NCI-H2171 treated with DMSO at 0.1 percent for 48 hours (cell line): ENCODE measurements at regions not wholly inside any gene's neighbourhood (a gene's known extent, or its start where the extent isn't known, plus 50 kb on each side); places are given as distances from the start of the nearest gene placed in this dataset.

ENCODE experiments used
- DNase-seq: peaks from one replicate; lab custom pipeline; 2025; lab: John Stamatoyannopoulos, UW

- no peak for DNase-seq
These were observed 399.7 kb upstream of the RBFOX1 start for GRCh38 chr16:6932871-6933385.

GRCh38 chr16:6929868-6930267 is 402.8 kb upstream of the RBFOX1 start:
- no peak for DNase-seq

- DNase-seq, result no peak
These were observed 405.9 kb upstream of the RBFOX1 start for GRCh38 chr16:6926762-6927161.

DNA sequence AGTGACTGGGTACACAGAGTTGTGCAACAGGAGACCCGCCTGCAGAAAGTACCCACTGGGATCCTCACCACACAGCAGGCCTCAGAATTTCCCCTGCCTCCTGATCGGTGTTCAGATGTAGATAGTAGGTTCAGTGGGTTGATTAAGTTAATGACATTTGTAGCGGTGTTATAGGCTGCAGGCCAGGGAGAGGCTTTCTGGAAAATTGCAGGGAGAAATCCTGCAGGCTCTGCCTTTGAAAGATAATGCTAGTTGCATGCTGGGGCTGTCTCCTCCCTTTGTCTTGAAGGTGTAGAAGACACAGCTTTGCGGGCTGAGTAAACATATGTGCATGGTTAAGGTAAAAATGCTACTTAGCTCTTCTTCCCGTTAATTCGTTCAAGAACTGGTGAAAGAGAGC is 406.3 kb upstream of the RBFOX1 start:
- no peak for DNase-seq

DNA sequence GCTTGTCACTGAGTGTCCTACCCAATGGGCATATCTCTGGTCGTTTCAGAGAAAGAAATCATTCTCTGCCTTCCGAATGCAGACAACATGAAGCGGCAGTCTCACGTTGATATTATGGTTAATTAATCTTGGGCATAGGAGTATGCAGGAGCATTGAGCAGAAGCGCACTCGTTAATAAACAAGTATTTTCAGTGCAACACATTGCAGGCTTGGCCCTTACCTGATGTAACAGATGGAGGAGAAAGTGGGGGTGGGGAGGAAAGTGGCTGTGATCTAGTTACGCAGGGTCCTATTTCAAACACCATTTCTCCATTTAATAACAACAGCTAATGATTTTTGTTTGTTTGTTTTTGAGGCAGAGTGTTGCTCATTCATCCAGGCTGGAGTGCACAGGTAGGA is 414.0 kb upstream of the RBFOX1 start:
- peak; percentile 22 for DNase-seq

- no peak for DNase-seq
These were observed 415.7 kb upstream of the RBFOX1 start for GRCh38 chr16:6916946-6917345.

- no peak for DNase-seq
These were observed 419.1 kb upstream of the RBFOX1 start for GRCh38 chr16:6913566-6913965.

DNA sequence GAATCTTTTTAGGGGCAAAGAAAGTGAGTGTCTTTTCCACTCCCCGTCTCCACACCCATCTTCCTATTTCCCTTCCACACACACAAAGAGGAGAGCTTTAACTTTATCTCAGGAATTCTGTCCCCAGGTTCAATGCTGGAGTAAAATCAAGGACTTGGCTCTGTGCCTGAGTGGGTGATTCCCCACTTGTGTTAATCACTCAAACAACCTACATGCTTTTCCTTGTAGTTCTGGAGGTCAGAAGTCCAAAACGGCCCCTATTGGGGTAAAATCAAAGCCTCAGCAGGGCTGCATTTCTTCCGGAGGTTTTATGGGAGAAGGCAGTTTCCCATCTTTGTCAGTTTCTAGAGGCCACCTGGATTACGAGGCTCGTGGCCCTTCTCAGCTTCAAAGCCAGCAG is 422.3 kb upstream of the RBFOX1 start:
- no peak for DNase-seq

GRCh38 chr16:6905601-6906000 is 427.0 kb upstream of the RBFOX1 start:
- DNase-seq, result no peak

DNA sequence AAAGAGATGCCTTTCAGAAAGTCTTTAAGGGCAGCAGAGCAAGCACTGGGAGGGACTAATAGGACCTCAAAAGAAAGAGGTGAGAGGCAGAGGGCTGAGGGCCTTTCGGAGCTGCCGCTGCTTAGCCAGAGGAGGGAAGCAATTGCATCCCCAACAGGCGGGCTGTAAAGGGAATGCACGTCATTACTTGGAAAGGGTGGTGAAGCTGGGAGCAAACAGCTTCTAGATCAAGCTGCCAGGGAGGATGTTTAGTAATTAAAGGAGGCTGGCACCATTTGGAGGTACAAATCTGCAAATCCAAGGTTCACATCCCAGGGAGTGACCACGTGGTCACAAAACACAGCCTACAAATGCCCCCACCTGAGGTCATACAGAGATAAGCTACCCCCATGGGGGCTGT is 429.0 kb upstream of the RBFOX1 start:
- DNase-seq, result no peak

DNA sequence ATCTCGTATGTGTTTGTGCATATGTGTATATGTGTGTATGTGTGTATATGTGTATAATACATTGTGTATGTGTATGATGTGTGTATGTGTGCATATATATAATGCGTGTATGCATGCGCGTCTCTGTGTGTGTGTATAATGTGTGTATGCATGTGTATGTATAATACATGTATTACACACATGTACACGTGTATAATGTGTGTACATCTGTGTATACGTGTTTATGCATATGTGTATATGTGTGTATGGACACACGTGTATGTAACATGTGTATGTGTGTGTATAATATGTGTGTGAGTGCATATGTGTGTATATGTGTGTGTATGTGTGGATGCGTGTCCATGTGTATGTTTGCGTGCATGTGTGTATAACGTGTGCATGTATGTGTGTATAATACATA is 433.7 kb upstream of the RBFOX1 start:
- DNase-seq, result no peak

- no peak for DNase-seq
These were observed 434.7 kb upstream of the RBFOX1 start for GRCh38 chr16:6897876-6898485.

- no peak for DNase-seq
These were observed 439.7 kb upstream of the RBFOX1 start for GRCh38 chr16:6892966-6893365.

DNA sequence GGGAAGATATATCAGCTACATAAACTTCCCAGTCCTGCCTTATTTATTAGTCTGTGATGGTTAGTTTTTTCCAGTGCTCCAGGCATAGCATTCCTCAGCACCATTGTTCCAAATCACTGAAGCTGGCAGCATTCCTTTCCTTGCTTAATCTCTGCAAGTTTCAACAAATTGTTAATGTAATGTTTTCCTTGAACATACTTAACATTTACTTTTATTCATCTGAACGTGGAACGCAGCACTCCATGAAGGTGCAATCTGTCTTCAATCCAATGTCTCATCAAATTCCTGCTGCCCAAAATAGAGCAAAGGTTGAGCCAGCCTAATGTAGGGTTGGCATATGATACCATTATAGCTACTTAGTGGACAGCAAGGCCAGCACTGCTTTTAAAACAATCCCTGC is 441.1 kb upstream of the RBFOX1 start:
- no peak for DNase-seq

- DNase-seq, result no peak
These were observed 444.1 kb upstream of the RBFOX1 start for GRCh38 chr16:6888531-6888930.

GRCh38 chr16:6884002-6884401 is 448.6 kb upstream of the RBFOX1 start:
- no peak for DNase-seq

DNA sequence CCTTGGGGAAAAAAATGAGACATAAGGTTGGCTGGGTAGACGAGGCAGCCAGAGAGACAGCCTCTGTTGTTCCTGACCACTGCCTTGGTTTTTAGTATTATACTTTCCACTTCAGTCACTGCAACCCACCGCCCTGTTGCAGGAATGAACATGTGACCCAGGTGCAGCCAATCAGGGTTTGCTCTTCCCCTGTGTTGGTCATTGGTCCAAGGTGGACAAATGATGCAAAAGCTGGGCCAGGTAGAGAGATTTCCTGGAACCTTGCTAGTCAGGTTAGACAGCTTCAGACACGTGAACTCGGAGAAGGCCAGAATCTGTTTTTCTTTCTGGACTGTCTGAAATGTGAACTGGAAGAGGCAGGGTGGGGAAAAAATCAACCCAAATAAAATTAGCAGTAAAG is 452.4 kb upstream of the RBFOX1 start:
- no peak for DNase-seq

- DNase-seq, result no peak
These were observed 468.0 kb upstream of the RBFOX1 start for GRCh38 chr16:6864671-6865070.

GRCh38 chr16:6864244-6864643 is 468.4 kb upstream of the RBFOX1 start:
- DNase-seq, result no peak

DNA sequence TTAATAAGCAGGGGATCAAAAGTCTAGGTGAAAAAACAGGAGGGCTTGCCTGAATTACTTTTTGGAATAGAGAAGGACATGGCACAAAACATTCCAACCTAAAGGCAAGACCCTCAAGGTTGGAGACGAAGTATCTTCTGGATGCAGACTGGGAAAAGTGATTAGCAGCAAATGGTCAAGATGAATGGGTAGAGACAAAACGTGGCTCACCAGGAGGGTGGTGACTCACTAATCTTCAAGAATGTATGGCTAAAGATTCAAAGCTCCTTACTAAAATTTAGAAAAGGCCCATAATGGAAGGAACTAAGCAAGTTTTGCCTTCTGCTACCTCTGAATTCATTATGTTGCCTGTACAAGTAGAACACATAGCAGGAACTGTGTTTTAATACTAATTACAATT is 469.5 kb upstream of the RBFOX1 start:
- DNase-seq, result no peak

DNA sequence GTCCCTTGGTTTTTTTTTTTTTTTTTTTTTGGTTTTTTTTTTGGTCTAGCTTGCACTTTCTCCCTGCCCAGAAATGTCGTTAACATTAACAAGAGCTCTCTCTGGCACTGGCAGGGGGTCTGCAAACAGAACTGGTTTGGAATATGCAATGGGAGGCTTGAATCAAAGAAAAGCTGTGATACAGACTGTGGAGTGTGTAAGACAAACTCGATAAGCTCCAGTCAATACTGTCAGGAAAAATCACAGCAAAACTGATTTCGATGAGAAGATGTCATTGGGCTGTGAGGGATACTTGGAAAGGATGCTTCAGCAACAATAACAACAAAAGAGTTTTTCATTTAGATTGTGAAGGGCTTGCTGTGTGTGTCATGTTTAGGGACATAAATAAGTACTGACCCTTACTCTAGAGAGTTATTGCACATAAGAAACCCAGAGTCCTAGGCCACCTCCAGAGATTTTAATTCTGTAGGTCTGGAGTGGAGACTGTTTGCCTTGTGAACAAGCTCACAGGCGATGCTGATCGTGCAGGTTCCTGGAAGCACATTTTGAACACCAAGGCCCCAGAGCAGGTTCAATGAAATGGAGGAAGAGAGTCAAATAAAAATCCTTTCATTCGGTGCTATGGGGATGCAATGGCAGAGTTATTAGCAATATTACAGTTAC is 470.7 kb upstream of the RBFOX1 start:
- DNase-seq, result no peak

GRCh38 chr16:6861135-6861814 is 471.4 kb upstream of the RBFOX1 start:
- no peak for DNase-seq

DNA sequence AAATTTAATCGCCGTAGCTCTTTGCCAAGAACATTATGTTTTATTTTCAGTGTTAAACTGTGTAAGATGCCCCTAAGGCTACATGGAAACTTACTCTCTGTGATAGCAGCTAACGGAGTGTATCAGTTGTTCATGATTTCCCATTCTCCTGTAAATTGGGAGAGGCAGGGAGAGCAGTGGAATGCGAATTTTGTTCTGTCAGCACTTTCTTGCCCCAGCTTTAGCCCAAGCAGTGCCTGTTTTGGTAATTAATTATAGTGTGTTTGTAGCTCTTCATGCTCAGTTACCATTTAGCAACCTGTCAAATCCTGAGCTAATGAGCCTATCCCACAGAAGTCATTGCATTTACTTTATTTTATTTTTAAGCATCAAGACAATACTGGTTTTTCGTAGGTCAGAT is 475.1 kb upstream of the RBFOX1 start:
- no peak for DNase-seq
